ENCODE measurements at regions not wholly inside any gene's neighbourhood (a gene's known extent, or its start where the extent isn't known, plus 50 kb on each side); places are given as distances from the start of the nearest gene placed in this dataset.

- TF ChIP-seq CERS6 (CRISPR knock-in tag; IDR thresholded peaks at IDR 0.05), result no peak
- 0 out of 2 replicates have a peak, but pooled peaks have one; percentile 1 for TF ChIP-seq ZFP1 (CRISPR knock-in tag; IDR thresholded peaks at IDR 0.05)
- peak; percentile 43; the same call in 1 of the 2 replicates for TF ChIP-seq ETV6 (CRISPR knock-in tag; conservative IDR thresholded peaks at IDR 0.05)
- TF ChIP-seq ZNF232 (CRISPR knock-in tag; IDR thresholded peaks at IDR 0.05; ENCODE audit: borderline replicate concordance), result peak; percentile 78; the same call in 1 of the 2 replicates
- no peak for TF ChIP-seq ZNF329 (CRISPR knock-in tag; IDR thresholded peaks at IDR 0.05; ENCODE audit: low read depth)
- TF ChIP-seq STAT5B (CRISPR knock-in tag; IDR thresholded peaks at IDR 0.05), result no peak
- TF ChIP-seq ZNF343 (CRISPR knock-in tag; IDR thresholded peaks at IDR 0.05), result no peak
- TF ChIP-seq U2AF1 (optimal IDR thresholded peaks at IDR 0.05; ENCODE audit: low read depth, low read length), result peak; percentile 3
- TF ChIP-seq NR1H2 (CRISPR knock-in tag; IDR thresholded peaks at IDR 0.05; ENCODE audit: borderline replicate concordance, low read depth), result no peak
- TF ChIP-seq ZNF101 (CRISPR knock-in tag; IDR thresholded peaks at IDR 0.05; ENCODE audit: borderline replicate concordance, low read depth), result no peak
- peak; percentile 59 for TF ChIP-seq RXRB (CRISPR knock-in tag; IDR thresholded peaks at IDR 0.05; ENCODE audit: borderline replicate concordance)
- no peak for TF ChIP-seq SSRP1 (CRISPR knock-in tag; IDR thresholded peaks at IDR 0.05)
- TF ChIP-seq ZNF747 (CRISPR knock-in tag; IDR thresholded peaks at IDR 0.05; ENCODE audit: borderline replicate concordance), result no peak
- TF ChIP-seq RELA (CRISPR knock-in tag; IDR thresholded peaks at IDR 0.05), result peak; percentile 34; the same call in 1 of the 2 replicates
- no peak for TF ChIP-seq BATF2 (CRISPR knock-in tag; IDR thresholded peaks at IDR 0.05)
- TF ChIP-seq ZNF549 (CRISPR knock-in tag; IDR thresholded peaks at IDR 0.05), result no peak
- no peak for TF ChIP-seq ZNF234 (CRISPR knock-in tag; conservative IDR thresholded peaks at IDR 0.05)
- TF ChIP-seq ZNF225 (CRISPR knock-in tag; IDR thresholded peaks at IDR 0.05), result no peak; the same call in 1 of the 2 replicates
- peak; percentile 36; the same call in 1 of the 2 replicates for TF ChIP-seq MAZ (IDR thresholded peaks at IDR 0.05; ENCODE audit: borderline replicate concordance, low read depth, low read length)
- no peak for TF ChIP-seq MAZ (CRISPR knock-in tag; IDR thresholded peaks at IDR 0.05; ENCODE audit: low read depth)
- TF ChIP-seq ETV5 (CRISPR knock-in tag; IDR thresholded peaks at IDR 0.05; ENCODE audit: borderline replicate concordance), result peak; percentile 74
- TF ChIP-seq CCAR2 (optimal IDR thresholded peaks at IDR 0.05; ENCODE audit: low read depth, low read length), result no peak
- TF ChIP-seq ZBTB1 (CRISPR knock-in tag; IDR thresholded peaks at IDR 0.05; ENCODE audit: borderline replicate concordance), result 0 out of 2 replicates have a peak, but pooled peaks have one; percentile 6
- no peak; the same call in 1 of the 2 replicates for TF ChIP-seq ZFAT (CRISPR knock-in tag; conservative IDR thresholded peaks at IDR 0.05)
- peak; percentile 59; the same call in 1 of the 2 replicates for TF ChIP-seq ZBTB7B (CRISPR knock-in tag; IDR thresholded peaks at IDR 0.05)
- TF ChIP-seq ELF1 (CRISPR knock-in tag; IDR thresholded peaks at IDR 0.05), result peak; percentile 79
- TF ChIP-seq PHF21A (CRISPR knock-in tag; IDR thresholded peaks at IDR 0.05), result peak; percentile 71
- peak; percentile 41 for TF ChIP-seq TBL1XR1 (IDR thresholded peaks at IDR 0.05; ENCODE audit: borderline replicate concordance, low read length, partially characterized antibody)
- TF ChIP-seq ZSCAN5A (CRISPR knock-in tag; IDR thresholded peaks at IDR 0.05; ENCODE audit: borderline replicate concordance), result peak; percentile 98; the same call in 1 of the 2 replicates
Observed at GRCh38 chr2:78541451-78542267, 483.8 kb upstream of the REG3G start (continued).

Data from HepG2 (cell line).